ENCODE measurements at regions not wholly inside any gene's neighbourhood (a gene's known extent, or its start where the extent isn't known, plus 50 kb on each side); places are given as distances from the start of the nearest gene placed in this dataset.

DNA sequence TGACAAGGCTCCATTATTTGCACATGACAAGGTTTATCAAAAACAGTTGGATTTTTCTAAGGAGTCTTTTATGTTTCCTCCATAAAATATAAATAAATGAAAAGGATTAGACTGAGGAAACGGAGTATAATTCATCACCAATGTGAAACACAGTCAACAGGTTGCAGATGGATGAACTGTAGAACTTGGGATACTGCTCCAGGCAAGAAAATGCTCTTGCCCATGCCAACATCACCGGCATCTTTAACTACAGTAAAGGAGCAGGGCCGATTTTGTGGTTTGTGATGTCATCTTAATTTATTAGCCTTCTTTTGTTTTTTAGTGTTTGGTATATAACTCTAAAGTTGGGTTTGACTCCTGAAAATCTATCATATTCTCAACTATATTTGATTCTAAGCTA lies 577.3 kb downstream of the EPHA4 start:
- no peak for DNase-seq (ENCODE audit: low spot score)
- no peak for ATAC-seq (ENCODE audit: low FRiP score)
- TF ChIP-seq, protein P1, sequence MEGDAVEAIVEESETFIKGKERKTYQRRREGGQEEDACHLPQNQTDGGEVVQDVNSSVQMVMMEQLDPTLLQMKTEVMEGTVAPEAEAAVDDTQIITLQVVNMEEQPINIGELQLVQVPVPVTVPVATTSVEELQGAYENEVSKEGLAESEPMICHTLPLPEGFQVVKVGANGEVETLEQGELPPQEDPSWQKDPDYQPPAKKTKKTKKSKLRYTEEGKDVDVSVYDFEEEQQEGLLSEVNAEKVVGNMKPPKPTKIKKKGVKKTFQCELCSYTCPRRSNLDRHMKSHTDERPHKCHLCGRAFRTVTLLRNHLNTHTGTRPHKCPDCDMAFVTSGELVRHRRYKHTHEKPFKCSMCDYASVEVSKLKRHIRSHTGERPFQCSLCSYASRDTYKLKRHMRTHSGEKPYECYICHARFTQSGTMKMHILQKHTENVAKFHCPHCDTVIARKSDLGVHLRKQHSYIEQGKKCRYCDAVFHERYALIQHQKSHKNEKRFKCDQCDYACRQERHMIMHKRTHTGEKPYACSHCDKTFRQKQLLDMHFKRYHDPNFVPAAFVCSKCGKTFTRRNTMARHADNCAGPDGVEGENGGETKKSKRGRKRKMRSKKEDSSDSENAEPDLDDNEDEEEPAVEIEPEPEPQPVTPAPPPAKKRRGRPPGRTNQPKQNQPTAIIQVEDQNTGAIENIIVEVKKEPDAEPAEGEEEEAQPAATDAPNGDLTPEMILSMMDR (IDR thresholded peaks at IDR 0.05), result no peak

DNA sequence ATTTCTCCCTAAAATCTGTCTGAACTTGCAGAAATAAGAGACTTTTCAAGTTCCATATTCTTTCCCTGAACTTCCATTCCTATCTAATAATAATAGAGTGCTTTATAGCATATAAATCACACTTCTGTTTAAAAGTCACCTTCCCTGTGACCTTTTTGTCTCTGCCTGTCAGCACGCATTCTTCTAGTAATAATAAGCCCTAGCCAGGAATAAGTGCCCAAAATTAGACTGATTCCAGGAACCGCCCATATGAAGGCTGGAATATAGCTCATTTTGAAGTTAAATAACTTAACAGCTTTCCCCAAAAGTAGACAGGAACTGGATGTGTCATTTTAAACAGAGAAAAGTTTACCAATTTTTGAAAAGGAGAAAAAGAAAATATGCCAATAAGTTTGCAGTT lies 576.5 kb downstream of the EPHA4 start:
- TF ChIP-seq, protein P1 (IDR thresholded peaks at IDR 0.05), result no peak
- no peak for ATAC-seq (ENCODE audit: low FRiP score)
- no peak for DNase-seq (ENCODE audit: low spot score)

DNA sequence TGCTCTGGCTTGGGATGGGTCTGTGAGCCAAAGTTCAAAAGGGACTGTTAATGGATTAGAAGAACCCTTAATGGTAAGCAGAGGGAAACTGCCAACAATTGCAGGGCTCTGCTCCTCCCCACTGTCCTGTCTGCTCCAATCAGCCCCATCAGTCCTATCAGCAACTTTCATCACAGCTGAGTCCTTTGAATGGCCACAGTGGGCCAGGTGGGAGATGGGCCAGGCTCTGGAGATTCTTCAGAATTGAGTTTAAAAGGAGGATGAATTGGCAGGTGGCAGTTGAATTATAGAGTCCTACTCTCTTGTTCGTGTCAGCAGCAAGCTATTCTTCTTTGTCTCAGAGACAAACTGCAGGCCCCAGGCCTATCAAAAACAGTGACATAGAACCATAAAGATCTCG lies 573.9 kb downstream of the EPHA4 start:
- TF ChIP-seq, protein P1 (IDR thresholded peaks at IDR 0.05), result no peak
- ATAC-seq (ENCODE audit: low FRiP score), result no peak
- no peak for DNase-seq (ENCODE audit: low spot score)

DNA sequence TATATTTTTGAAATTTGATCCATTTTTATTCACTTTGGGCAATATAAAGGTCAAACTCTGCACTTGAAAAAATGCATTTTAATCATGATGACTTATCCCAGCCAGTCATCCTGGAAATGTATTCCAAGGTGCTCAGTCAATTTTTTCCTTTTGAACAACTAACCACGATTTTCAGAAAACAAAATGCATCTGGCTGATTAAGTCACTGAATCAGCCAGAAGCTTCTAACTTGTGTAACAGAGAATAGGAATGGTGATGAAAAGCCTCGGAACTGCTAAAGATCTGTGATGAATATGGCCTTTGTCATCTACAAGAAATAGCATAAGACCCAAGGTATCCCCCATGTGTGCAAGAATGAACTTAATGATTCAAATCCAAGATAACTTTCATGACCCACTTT lies 572.7 kb downstream of the EPHA4 start:
- no peak for DNase-seq (ENCODE audit: low spot score)
- no peak for ATAC-seq (ENCODE audit: low FRiP score)
- TF ChIP-seq, protein P1 (IDR thresholded peaks at IDR 0.05), result no peak

DNA sequence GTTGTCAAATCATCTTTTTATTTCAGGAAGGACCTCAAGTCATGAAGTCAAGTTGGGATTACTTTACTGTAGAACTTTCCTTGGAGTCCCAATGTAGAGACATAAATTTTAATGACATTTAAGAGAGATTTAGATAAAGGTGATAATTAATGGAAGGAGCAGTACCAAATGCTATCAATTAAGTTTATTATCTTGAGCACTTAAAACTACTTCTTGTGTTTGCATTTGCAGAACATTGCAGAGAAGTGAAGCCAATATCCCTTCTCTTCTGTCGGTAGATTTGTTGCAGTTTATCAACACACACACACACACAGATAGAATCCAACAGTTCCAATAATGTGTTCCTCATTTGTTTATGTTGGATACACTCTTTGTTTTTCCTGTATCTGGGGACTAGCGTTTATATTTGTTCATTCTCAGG lies 570.7 kb downstream of the EPHA4 start:
- no peak for DNase-seq (ENCODE audit: low spot score)
- no peak for ATAC-seq (ENCODE audit: low FRiP score)
- TF ChIP-seq, protein P1 (IDR thresholded peaks at IDR 0.05), result no peak

DNA sequence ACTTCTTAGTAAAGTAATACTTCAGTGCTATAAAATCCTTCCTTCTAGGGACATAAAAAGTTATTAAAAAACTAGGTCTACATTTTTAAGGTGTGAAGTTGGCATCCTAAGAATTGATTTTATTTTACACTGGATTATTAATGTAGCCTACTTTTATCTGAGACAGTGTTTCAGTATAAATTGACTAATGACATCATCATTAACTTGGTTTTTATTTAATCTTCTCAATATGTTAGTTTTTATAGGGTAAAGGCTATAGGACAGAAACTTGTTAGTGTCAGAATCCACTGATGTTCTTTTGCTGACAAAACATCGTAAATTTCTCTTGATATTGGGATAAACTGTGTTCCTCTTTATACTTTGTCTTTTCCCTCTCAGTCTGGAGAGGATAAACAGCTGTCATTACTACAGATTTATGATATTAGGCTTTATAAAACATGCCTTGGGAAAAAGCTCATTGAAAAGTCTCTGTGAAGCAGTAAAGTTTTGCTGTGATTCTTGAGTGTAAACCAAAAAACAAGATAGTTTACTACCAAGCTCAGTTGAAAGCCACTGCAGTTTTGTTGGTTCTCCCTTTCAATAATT lies 569.9 kb downstream of the EPHA4 start:
- no peak for ATAC-seq (ENCODE audit: low FRiP score)
- DNase-seq (ENCODE audit: low spot score), result no peak
- TF ChIP-seq, protein P1 (IDR thresholded peaks at IDR 0.05), result no peak

DNA sequence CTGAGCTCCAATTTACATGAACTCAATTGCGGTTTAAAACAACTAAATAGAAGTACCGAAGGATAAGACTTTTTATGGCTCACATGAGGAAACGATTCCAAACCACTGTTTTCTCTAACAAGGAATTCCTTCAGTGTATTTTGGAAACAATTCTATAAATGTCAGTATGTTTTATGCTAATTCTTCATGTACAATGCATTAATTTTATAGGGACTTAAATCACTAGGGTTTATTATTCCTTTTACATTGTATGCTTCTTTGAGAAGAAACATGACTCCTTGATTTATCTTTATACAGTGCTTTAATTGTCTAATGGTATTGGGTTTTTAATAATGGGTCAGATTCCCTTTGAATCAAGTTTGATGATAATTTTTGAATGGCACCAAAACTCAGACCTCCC lies 566.8 kb downstream of the EPHA4 start:
- DNase-seq (ENCODE audit: low spot score), result no peak
- TF ChIP-seq, protein P1 (IDR thresholded peaks at IDR 0.05), result no peak
- ATAC-seq (ENCODE audit: low FRiP score), result no peak

All from omental fat pad (tissue), 3 donors.